GM21529 (cell line): ENCODE measurements at regions not wholly inside any gene's neighbourhood (a gene's known extent, or its start where the extent isn't known, plus 50 kb on each side); places are given as distances from the start of the nearest gene placed in this dataset.

Source experiments
- ATAC-seq: cut with Tn5 transposase; IDR thresholded peaks from one replicate; pipeline ENCODE4 v1.9.1; 2021; ENCODE audit not compliant: unreplicated experiment

GRCh38 chr12:61365001-61365400 lies 895.2 kb upstream of the USP15 start:
- ATAC-seq = no peak

GRCh38 chr12:61367281-61367785 lies 892.9 kb upstream of the USP15 start:
- ATAC-seq = no peak

- ATAC-seq = no peak
Measured at GRCh38 chr12:61369241-61369910, 890.8 kb upstream of the USP15 start.

GRCh38 chr12:61384511-61384910 lies 875.7 kb upstream of the USP15 start:
- no peak for ATAC-seq

GRCh38 chr12:61385771-61386170 lies 874.4 kb upstream of the USP15 start:
- ATAC-seq = no peak

GRCh38 chr12:61397668-61398067 lies 862.5 kb upstream of the USP15 start:
- no peak for ATAC-seq

GRCh38 chr12:61412201-61412600 lies 848.0 kb upstream of the USP15 start:
- ATAC-seq = no peak

- ATAC-seq = no peak
Measured at GRCh38 chr12:61414470-61414869, 845.7 kb upstream of the USP15 start.

GRCh38 chr12:61422786-61423185 lies 837.4 kb upstream of the USP15 start:
- no peak for ATAC-seq

- ATAC-seq = no peak
Measured at GRCh38 chr12:61452076-61452475, 808.1 kb upstream of the USP15 start.

- ATAC-seq = no peak
Measured at GRCh38 chr12:61487728-61488127, 772.5 kb upstream of the USP15 start.

GRCh38 chr12:61490526-61491498 lies 769.4 kb upstream of the USP15 start:
- no peak for ATAC-seq

- ATAC-seq = no peak
Measured at GRCh38 chr12:61502179-61502578, 758.0 kb upstream of the USP15 start.

- no peak for ATAC-seq
Measured at GRCh38 chr12:61504396-61505080, 755.7 kb upstream of the USP15 start.

- no peak for ATAC-seq
Measured at GRCh38 chr12:61513499-61513898, 746.7 kb upstream of the USP15 start.

GRCh38 chr12:61514016-61514415 lies 746.2 kb upstream of the USP15 start:
- no peak for ATAC-seq

- no peak for ATAC-seq
Measured at GRCh38 chr12:61521258-61521657, 738.9 kb upstream of the USP15 start.

- ATAC-seq = no peak
Measured at GRCh38 chr12:61523276-61523992, 736.8 kb upstream of the USP15 start.

GRCh38 chr12:61524851-61525250 lies 735.4 kb upstream of the USP15 start:
- ATAC-seq = no peak

- ATAC-seq = no peak
Measured at GRCh38 chr12:61525331-61525730, 734.9 kb upstream of the USP15 start.

- ATAC-seq = no peak
Measured at GRCh38 chr12:61530456-61530855, 729.7 kb upstream of the USP15 start.
